GM12891 (cell line): ENCODE measurements at regions not wholly inside any gene's neighbourhood (a gene's known extent, or its start where the extent isn't known, plus 50 kb on each side); places are given as distances from the start of the nearest gene placed in this dataset.
"Not testable (repeated sequence)": the region's sequence is repeated elsewhere in the genome, so short reads cannot be mapped to it uniquely, and the experiment has no call there.

Experiments used
- DNase-seq: peaks from one replicate; pipeline ENCODE4 v3.0.0; 2011; ENCODE audit warnings: low spot score; ENCODE audit not compliant: insufficient read length
- FAIRE-seq: peaks from 2 replicates; lab custom pipeline; 2011; peaks lifted over from hg19 to GRCh38; lab: Jason Lieb, UNC
- PAX5 ChIP-seq: IDR thresholded peaks from 2 replicates; pipeline ENCODE4 v1.6.1; 2011; ENCODE audit warnings: low read length, moderate library complexity, mild to moderate bottlenecking; ENCODE audit not compliant: insufficient read depth, severe bottlenecking
- POLR2A ChIP-seq: IDR thresholded peaks from 2 replicates; pipeline ENCODE4 v1.6.1; 2011; ENCODE audit warnings: low read depth, low read length, control low read depth
- POLR2AphosphoS5 ChIP-seq: IDR thresholded peaks from 2 replicates; pipeline ENCODE4 v1.6.1; 2011; ENCODE audit warnings: low read depth, low read length, control low read depth
- POU2F2 ChIP-seq: IDR thresholded peaks from 2 replicates; pipeline ENCODE4 v1.6.1; 2011; ENCODE audit warnings: low read depth, mild to moderate bottlenecking, control low read depth, low read length, moderate library complexity
- SPI1 ChIP-seq: IDR thresholded peaks from 2 replicates; pipeline ENCODE4 v1.6.1; 2011; ENCODE audit warnings: low read depth, low read length, control low read depth
- TAF1 ChIP-seq: IDR thresholded peaks from 2 replicates; pipeline ENCODE4 v1.6.1; 2011; ENCODE audit warnings: low read depth, low read length, control low read depth

DNA sequence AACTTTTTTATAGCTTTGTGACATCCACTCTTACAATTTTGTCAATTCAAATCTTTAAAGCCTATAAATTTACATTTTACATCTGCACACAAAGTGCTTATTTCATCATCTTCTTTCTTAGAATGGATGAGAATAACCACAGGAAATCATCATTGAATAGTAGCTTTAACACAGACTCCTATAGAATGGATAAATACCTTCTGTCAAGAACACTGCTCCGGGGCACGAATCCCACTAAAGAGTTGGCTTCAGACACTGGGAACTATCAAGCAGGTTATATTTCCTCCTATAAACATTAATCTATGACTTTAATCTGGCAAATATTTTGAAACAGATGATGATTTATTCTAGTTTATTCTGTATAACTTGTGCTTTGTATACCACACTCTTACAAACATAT, 269.7 kb upstream of the TPK1 start:
- no peak for TF ChIP-seq POLR2A
- no peak for TF ChIP-seq SPI1
- TF ChIP-seq TAF1 = no peak
- no peak for TF ChIP-seq PAX5
- TF ChIP-seq POLR2AphosphoS5 = no peak
- TF ChIP-seq POU2F2 = no peak
- FAIRE-seq (no peak), DNase-seq (no peak)

DNA sequence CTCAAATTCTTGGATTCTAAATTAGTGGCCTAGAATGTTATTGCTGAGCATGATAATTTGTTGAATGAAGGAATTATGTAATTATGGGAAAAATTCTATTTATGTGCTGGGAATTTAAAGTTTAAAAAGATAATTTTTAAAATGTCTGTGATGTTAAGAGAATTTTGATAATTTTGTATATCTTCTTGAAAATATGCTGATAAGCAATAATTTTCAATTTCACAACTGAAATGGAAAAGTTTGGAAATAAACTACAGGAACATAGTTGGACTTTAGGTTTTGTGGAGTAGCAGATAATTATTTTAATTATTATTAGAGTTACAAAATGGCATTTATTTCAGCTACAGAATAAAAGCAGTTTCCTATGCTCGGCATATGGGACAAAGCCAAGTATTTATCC, 268.5 kb upstream of the TPK1 start:
- DNase-seq (no peak), FAIRE-seq (no peak)
- TF ChIP-seq PAX5 (no peak), POLR2AphosphoS5 (no peak)

DNA sequence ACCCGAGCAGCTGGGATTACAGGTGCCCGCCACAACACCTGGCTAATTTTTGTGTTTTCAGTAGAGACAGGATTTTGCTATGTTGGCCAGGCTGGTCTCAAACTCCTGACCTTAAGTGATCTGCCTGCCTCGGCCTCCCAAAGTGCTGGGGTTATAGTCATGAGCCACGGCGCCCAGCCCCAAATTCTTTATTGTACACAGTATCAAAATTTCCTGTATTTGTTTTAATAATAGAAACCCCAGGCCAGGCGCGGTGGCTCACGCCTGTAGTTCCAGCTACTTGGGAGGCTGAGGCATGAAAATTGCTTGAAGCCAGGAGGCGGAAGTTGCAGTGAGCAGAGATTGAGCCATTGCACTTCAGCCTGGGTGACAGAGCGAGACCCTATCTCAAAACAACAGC, 266.3 kb upstream of the TPK1 start:
- not testable (repeated sequence) for FAIRE-seq, DNase-seq

DNA sequence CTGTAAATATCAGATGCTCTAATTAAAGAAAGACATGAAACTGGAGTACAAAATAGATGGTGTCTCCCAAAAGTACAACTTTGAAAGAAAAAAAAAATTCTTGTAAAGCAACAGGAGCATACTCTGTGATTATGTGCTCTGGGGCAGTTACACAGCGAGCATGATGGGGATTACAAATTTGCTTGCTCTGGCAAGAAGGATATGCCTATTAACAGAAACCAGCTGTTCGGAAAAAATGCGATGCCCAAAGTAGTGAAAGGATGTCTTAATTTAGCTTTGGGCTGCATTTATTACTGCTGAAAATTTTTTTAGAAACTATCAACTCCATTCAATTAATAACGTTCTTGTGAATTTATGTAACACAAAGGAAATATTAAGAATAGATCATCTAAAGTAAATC, 256.9 kb upstream of the TPK1 start:
- FAIRE-seq (no peak), DNase-seq (no peak)
- TF ChIP-seq POLR2AphosphoS5 (no peak), TAF1 (no peak), PAX5 (no peak), POLR2A (no peak), POU2F2 (no peak), SPI1 (no peak)

DNA sequence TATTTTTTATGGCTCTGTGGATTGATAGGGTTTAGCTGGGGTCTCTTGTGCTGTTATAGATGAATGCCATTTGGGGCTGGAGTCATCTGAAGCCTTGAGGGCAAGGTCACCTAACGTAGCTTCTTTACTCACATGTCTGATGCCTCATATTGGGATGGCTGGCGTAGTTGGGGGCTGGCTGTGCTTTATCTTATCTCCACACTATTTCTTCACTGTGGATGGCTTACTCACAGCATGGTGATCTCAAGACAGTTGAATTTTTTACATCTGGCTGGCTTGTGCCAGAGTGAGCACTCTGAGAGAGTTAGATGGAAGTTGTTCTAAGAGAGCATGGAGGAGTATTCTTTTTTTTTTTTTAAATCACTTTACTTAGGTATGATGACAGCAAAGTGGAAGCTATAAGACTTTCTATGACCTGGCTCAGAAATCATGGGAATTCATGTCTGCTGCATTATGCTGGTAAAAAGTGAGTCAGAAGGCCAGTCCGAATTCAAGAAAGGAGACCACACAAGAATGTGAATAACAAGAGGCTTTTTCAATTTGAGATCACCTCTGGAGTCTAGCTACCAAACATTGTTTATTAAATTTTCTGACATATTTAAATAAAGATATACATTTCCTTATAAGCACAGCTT, 252.4 kb upstream of the TPK1 start:
- no peak for FAIRE-seq
- no peak for DNase-seq
- TF ChIP-seq TAF1 = no peak
- no peak for TF ChIP-seq POU2F2
- no peak for TF ChIP-seq POLR2AphosphoS5
- no peak for TF ChIP-seq SPI1
- TF ChIP-seq POLR2A = no peak
- no peak for TF ChIP-seq PAX5

DNA sequence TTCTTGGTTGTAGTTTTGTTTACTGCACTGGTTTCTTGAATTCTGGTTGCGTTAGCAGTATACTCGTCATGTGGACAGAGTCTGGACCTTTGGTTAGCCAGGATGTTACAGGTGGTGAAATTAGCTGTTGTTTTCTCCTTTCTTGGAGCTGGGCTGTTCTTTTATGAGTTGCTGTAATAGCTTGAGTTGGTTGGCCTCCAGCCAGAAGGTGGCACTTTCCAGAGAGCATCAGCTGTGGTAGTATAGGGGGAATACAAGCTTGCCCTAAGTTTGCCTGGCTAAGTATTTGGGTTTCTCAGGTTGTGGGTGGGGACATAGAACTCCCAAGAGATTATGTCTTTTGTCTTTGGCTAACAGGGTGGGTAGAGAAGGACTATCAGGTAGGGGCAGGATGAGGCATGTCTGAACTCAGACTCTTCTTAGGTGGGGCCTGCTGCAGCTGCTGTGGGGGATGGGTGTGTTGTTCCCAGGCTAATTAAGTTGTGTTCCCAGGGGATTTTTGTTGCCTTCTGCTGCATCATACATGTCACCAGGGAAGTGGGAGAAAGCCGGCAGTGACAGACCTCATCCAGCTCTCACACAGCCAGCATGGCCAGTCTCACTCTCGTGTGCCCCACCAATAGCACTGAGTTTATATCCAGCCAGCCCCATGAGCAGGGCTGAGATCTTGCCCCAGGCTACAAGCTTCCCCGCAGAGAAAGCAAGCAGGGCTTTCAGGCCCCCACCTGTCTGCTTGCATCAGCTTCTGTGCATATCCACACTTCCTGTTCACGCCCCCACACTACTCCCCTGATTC, 246.7 kb upstream of the TPK1 start:
- TF ChIP-seq SPI1 (no peak), PAX5 (no peak), POLR2AphosphoS5 (no peak), POLR2A (no peak), POU2F2 (no peak), TAF1 (no peak)
- FAIRE-seq = no peak
- no peak for DNase-seq

DNA sequence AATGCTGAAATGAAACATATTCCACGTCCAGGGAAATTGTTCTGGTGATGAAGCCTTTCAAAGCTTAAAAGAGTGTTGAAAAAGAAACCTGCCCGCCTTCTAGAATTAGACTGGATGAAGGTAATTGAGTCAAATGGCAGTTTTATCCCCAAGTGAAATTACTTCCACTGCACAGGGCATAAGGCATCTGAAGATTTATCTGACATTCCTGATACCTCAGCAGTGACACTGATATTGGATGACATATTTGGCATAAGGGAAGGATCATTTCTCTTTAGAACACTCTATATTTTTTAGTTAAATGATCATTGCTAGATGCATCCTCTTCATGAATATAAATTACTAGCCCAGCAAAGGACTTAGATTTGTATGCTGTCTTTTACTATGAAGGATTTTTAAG, 229.6 kb upstream of the TPK1 start:
- TF ChIP-seq PAX5 = no peak
- no peak for TF ChIP-seq SPI1
- DNase-seq (no peak), FAIRE-seq (no peak)

DNA sequence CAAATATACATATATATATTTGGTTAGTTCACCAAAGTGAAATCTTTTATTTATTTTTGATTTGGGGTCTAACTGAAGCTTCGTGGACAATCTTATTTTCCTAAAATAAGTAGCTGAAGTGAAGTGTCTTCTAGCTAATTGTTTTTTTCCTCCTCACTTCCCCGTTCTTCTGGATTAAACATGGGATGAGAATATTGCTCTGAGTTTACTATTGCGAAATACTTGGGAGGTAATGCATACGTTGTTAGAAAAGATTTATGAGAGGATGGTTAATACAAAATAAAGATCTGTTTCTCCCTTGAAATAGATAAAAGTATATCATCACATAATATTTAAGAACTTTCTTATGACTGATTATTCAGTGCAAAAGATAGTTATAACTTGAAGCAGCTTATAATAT, 228.3 kb upstream of the TPK1 start:
- FAIRE-seq (no peak), DNase-seq (no peak)
- TF ChIP-seq SPI1 (no peak), POLR2AphosphoS5 (no peak), TAF1 (no peak)

DNA sequence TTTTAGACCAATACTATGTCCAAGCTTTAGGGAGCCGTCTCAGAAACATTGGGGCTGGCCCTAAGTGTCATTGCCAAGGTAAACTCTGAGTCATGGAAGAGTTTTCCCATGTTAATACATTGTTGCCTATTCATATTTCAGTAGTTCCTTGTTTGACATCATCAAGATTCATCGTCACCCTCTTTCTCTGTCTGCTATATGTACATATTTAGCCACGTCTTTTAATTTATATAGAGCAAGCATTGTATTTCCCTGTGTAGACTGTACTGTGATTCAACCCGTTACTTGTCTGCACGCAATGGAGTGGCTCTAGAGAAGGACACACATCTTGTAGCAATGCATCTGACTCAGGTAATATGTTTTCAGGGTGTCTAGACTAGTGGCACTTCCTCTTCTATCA, 217.9 kb upstream of the TPK1 start:
- TF ChIP-seq POLR2AphosphoS5 = no peak
- TF ChIP-seq SPI1 = no peak
- no peak for TF ChIP-seq POU2F2
- TF ChIP-seq POLR2A = no peak
- TF ChIP-seq PAX5 = no peak
- TF ChIP-seq TAF1 = no peak
- DNase-seq (no peak), FAIRE-seq (no peak)

DNA sequence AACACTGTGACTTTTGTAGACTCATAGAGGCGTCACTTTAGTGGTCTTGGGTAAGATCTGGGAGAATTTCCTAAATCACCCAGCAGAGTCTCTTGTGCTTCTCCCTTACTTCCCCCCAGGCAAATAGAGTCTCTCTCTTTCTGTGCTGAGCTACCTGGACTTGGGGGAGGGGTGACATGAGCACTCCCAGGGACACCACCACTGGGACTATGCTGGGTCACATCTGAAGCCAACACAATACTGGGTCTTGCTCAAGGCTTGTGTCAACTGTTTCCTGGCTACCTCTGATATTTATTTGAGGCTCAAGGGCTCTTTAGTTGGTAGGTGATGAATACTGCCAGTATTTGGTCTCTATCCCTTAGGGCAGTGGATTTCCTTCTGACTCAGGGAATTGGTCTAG, 214.6 kb upstream of the TPK1 start:
- FAIRE-seq (no peak), DNase-seq (no peak)
- TF ChIP-seq TAF1 = no peak
- no peak for TF ChIP-seq POLR2A
- no peak for TF ChIP-seq POU2F2
- no peak for TF ChIP-seq POLR2AphosphoS5
- no peak for TF ChIP-seq SPI1
- TF ChIP-seq PAX5 = no peak
